ENCODE measurements at regions not wholly inside any gene's neighbourhood (a gene's known extent, or its start where the extent isn't known, plus 50 kb on each side); places are given as distances from the start of the nearest gene placed in this dataset.

DNA sequence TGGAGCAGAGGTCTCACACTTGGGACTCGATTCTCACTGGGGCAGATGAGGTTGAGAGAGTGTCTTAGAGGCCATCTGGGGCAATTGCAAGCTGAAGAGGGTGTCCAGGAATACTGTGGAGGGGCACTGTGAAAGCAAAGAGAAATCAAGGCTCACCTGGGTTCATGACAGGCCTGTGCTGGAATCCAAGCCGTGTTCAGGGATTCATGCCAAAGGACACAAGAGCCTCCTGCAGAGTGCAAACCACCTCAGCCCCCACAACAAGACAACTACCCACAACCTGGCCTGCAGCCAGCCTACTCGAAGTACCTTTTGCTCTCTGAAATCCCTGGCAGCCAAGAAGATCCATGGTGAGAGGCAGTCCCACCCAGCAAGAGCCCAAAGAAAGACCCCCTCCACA lies 2334.2 kb downstream of the TP53TG3F start:
- Histone ChIP-seq H3K27me3 (replicated peaks; ENCODE audit: insufficient read depth) (no peaks in the 10 kb centered on the region), H3K9ac (no peak overlapping the region), H3K36me3 (ENCODE audit: low read depth) (no peaks in the 10 kb centered on the region), H3K27ac (no peak overlapping the region), H3K9me3 (ENCODE audit: low read depth) (no peaks in the 10 kb centered on the region), H3K4me2 (ENCODE audit: unreplicated experiment) (no peak overlapping the region), H3K79me2 (ENCODE audit: insufficient read depth) (no peaks in the 10 kb centered on the region), H3K4me3 (no peak overlapping the region), H2AFZ (no peak overlapping the region), H4K20me1 (ENCODE audit: insufficient read depth) (no peaks in the 10 kb centered on the region), H3K9me2 (ENCODE audit: insufficient read depth) (no peaks in the 10 kb centered on the region), H3K4me1 (ENCODE audit: insufficient read depth) (no peaks in the 10 kb centered on the region), H3F3A (ENCODE audit: insufficient read depth) (no peaks in the 10 kb centered on the region)
- in situ Hi-C loops (cut with MboI), result no loop called here
- no peak for DNase-seq
- TF ChIP-seq EZH2 (IDR thresholded peaks at IDR 0.05; ENCODE audit: insufficient read depth, poor library complexity, severe bottlenecking) (no peak), EZH2phosphoT487 (IDR thresholded peaks at IDR 0.05; ENCODE audit: insufficient read depth, low read depth) (no peak)
- 7 to 17% methylated on average over 3 of the region's 3 CpGs for WGBS, 2 experiments (ENCODE audit: low coverage in 1 of 2, low lambda C conversion rate in 2 of 2, missing lambda C conversion rate in 2 of 2)

- no peak overlapping the region for H3K4me2 ChIP-seq (ENCODE audit: unreplicated experiment)
- H4K20me1 ChIP-seq (ENCODE audit: insufficient read depth), result no peaks in the 10 kb centered on the region
- H3K4me1 ChIP-seq (ENCODE audit: insufficient read depth), result no peaks in the 10 kb centered on the region
- H3K36me3 ChIP-seq (ENCODE audit: low read depth), result no peaks in the 10 kb centered on the region
- in situ Hi-C loops (cut with MboI), result no loop called here
- no peak overlapping the region for H2AFZ ChIP-seq
- WGBS, 2 experiments (ENCODE audit: low coverage in 1 of 2, low lambda C conversion rate in 2 of 2, missing lambda C conversion rate in 2 of 2), result 35 to 37% methylated on average over 6 of the region's 6 CpGs
- H3K9me3 ChIP-seq (ENCODE audit: low read depth), result no peaks in the 10 kb centered on the region
- H3K79me2 ChIP-seq (ENCODE audit: insufficient read depth), result no peaks in the 10 kb centered on the region
- H3K9ac ChIP-seq, result no peak overlapping the region
- no peaks in the 10 kb centered on the region for H3F3A ChIP-seq (ENCODE audit: insufficient read depth)
- DNase-seq, result no peak
- H3K4me3 ChIP-seq, result no peak overlapping the region
- H3K9me2 ChIP-seq (ENCODE audit: insufficient read depth), result no peaks in the 10 kb centered on the region
- no peak overlapping the region for H3K27ac ChIP-seq
- TF ChIP-seq EZH2phosphoT487 (IDR thresholded peaks at IDR 0.05; ENCODE audit: insufficient read depth, low read depth) (no peak), EZH2 (IDR thresholded peaks at IDR 0.05; ENCODE audit: insufficient read depth, poor library complexity, severe bottlenecking) (no peak)
- H3K27me3 ChIP-seq (replicated peaks; ENCODE audit: insufficient read depth), result no peaks in the 10 kb centered on the region
Observed at GRCh38 chr16:35794896-35795295, 2335.5 kb downstream of the TP53TG3F start.

DNA sequence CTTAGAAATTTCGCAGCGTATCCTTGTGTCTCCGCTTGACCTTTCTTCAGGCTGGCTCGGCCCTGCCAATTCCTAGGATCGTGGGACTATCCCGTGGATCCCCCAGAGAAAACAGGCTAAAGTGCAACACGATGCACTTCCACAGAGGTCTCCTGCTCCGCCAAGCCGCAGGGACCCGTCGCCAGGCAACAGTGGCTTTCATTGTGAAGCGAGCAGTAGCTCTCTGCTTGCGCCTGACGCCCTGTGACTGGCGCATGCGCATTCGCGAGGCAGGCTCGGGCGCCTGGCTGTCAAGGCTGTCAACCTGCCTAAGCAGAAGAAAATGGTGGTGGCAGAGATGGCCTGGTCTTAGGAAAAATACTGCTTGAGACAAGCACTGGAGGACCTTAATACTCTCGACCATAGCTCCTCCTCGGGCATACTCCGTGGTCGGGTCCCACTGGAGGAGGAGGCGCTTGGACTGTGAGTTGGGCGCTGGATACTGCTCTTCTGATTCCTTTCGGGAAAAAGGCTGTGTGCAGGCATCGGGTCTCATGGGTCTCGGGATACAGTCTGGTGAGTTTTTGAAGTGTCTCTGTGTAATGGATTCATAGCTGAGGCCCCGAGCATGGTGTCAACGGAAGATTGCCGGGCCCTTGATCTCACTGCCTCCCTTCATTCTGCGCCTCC lies 2336.1 kb downstream of the TP53TG3F start:
- DNase-seq, result no peak
- WGBS, 2 experiments (ENCODE audit: low coverage in 1 of 2, low lambda C conversion rate in 2 of 2, missing lambda C conversion rate in 2 of 2), result 29 to 31% methylated on average over 33 of the region's 33 CpGs
- Histone ChIP-seq H3F3A (ENCODE audit: insufficient read depth) (no peaks in the 10 kb centered on the region), H3K79me2 (ENCODE audit: insufficient read depth) (no peaks in the 10 kb centered on the region), H2AFZ (no peak overlapping the region), H3K27me3 (replicated peaks; ENCODE audit: insufficient read depth) (no peaks in the 10 kb centered on the region), H4K20me1 (ENCODE audit: insufficient read depth) (no peaks in the 10 kb centered on the region), H3K4me1 (ENCODE audit: insufficient read depth) (no peaks in the 10 kb centered on the region), H3K4me2 (ENCODE audit: unreplicated experiment) (no peak overlapping the region), H3K9ac (no peak overlapping the region), H3K9me3 (ENCODE audit: low read depth) (no peaks in the 10 kb centered on the region), H3K4me3 (no peak overlapping the region), H3K36me3 (ENCODE audit: low read depth) (no peaks in the 10 kb centered on the region), H3K27ac (no peak overlapping the region), H3K9me2 (ENCODE audit: insufficient read depth) (no peaks in the 10 kb centered on the region)
- in situ Hi-C loops (cut with MboI), result no loop called here
- TF ChIP-seq EZH2phosphoT487 (IDR thresholded peaks at IDR 0.05; ENCODE audit: insufficient read depth, low read depth) (no peak), EZH2 (IDR thresholded peaks at IDR 0.05; ENCODE audit: insufficient read depth, poor library complexity, severe bottlenecking) (no peak)

GRCh38 chr16:35797811-35798210 lies 2338.4 kb downstream of the TP53TG3F start:
- Histone ChIP-seq H4K20me1 (ENCODE audit: insufficient read depth) (no peaks in the 10 kb centered on the region), H3K27me3 (replicated peaks; ENCODE audit: insufficient read depth) (no peaks in the 10 kb centered on the region), H3K9me3 (ENCODE audit: low read depth) (no peaks in the 10 kb centered on the region), H3K4me3 (no peak overlapping the region), H3K27ac (no peak overlapping the region), H3K79me2 (ENCODE audit: insufficient read depth) (no peaks in the 10 kb centered on the region), H3F3A (ENCODE audit: insufficient read depth) (no peaks in the 10 kb centered on the region), H3K4me1 (ENCODE audit: insufficient read depth) (no peaks in the 10 kb centered on the region), H2AFZ (no peak overlapping the region), H3K4me2 (ENCODE audit: unreplicated experiment) (no peak overlapping the region), H3K9ac (no peak overlapping the region), H3K9me2 (ENCODE audit: insufficient read depth) (no peaks in the 10 kb centered on the region), H3K36me3 (ENCODE audit: low read depth) (no peaks in the 10 kb centered on the region)
- no peak for TF ChIP-seq EZH2phosphoT487 (IDR thresholded peaks at IDR 0.05; ENCODE audit: insufficient read depth, low read depth)
- no peak for TF ChIP-seq EZH2 (IDR thresholded peaks at IDR 0.05; ENCODE audit: insufficient read depth, poor library complexity, severe bottlenecking)
- DNase-seq, result no peak
- WGBS, 2 experiments (ENCODE audit: low coverage in 1 of 2, low lambda C conversion rate in 2 of 2, missing lambda C conversion rate in 2 of 2), result 44 to 45% methylated on average over 3 of the region's 3 CpGs
- in situ Hi-C loops (cut with MboI), result no loop called here

Data from GM23248 (cell line).